SU-DHL-6 (cell line): ENCODE measurements at regions not wholly inside any gene's neighbourhood (a gene's known extent, or its start where the extent isn't known, plus 50 kb on each side); places are given as distances from the start of the nearest gene placed in this dataset.

Source experiments
- H2AFZ ChIP-seq: fragments of 200-600 bp; sonication (generic); 2 replicates; pipeline ENCODE4 v1.6.1; 2014; ENCODE audit warnings: low read depth, mild to moderate bottlenecking, moderate library complexity, mixed read lengths, antibody characterized with exemption, low read length; ENCODE audit not compliant: severe bottlenecking
- H3F3A ChIP-seq: fragments of 200-600 bp; shearing (Covaris generic); 2 replicates; pipeline ENCODE4 v1.6.0; 2016; ENCODE audit warnings: antibody characterized with exemption, mild to moderate bottlenecking; ENCODE audit not compliant: insufficient read depth
- H3K27ac ChIP-seq: fragments of 200-600 bp; sonication (generic); 2 replicates; pipeline ENCODE4 v1.5.1; 2016; ENCODE audit warnings: low read depth, mild to moderate bottlenecking, low read length, moderate library complexity, mixed read lengths
- H3K27me3 ChIP-seq: fragments of 200-600 bp; sonication (generic), shearing (Covaris generic); 2 replicates; pipeline ENCODE4 v1.6.0; 2014; ENCODE audit warnings: mild to moderate bottlenecking, low read length
- H3K36me3 ChIP-seq: fragments of 200-600 bp; sonication (generic); 2 replicates; pipeline ENCODE4 v1.6.1; 2014; ENCODE audit warnings: mild to moderate bottlenecking, low read length, mixed read lengths
- H3K4me2 ChIP-seq: fragments of 300-600, 200-600 bp; shearing (Covaris generic), sonication (generic); 2 replicates; pipeline ENCODE4 v1.6.0; 2014; ENCODE audit warnings: low read length, low read depth, mild to moderate bottlenecking; ENCODE audit not compliant: poor library complexity, severe bottlenecking
- H3K4me3 ChIP-seq: fragments of 200-600 bp; sonication (generic); 2 replicates; pipeline ENCODE4 v1.5.1; 2014; ENCODE audit warnings: antibody characterized with exemption, low read length, mild to moderate bottlenecking, mixed read lengths; ENCODE audit not compliant: insufficient read depth, poor library complexity, severe bottlenecking
- H3K79me2 ChIP-seq: fragments of 200-600 bp; sonication (generic); 2 replicates; pipeline ENCODE4 v1.6.1; 2014; ENCODE audit warnings: mild to moderate bottlenecking, low read length, moderate library complexity; ENCODE audit not compliant: insufficient read depth
- H3K9ac ChIP-seq: fragments of 200-600 bp; sonication (generic); 2 replicates; pipeline ENCODE4 v1.7.0; 2014; ENCODE audit warnings: mild to moderate bottlenecking, low read length
- H3K9me2 ChIP-seq: fragments of 200-600 bp; sonication (generic); replicated peaks from 2 replicates; pipeline ENCODE4 v1.6.1; 2014; ENCODE audit warnings: low read length; ENCODE audit not compliant: insufficient read depth
- H3K9me3 ChIP-seq: fragments of 200-600 bp; sonication (generic); 2 replicates; pipeline ENCODE4 v1.6.1; 2014; ENCODE audit warnings: low read length, mixed read lengths; ENCODE audit not compliant: insufficient read depth
- H4K20me1 ChIP-seq: fragments of 200-600 bp; sonication (generic); 2 replicates; pipeline ENCODE4 v1.6.1; 2014; ENCODE audit warnings: low read depth, mild to moderate bottlenecking, antibody characterized with exemption, low read length, moderate library complexity, mixed read lengths
- CTCF ChIP-seq: fragments of 200-600 bp; sonication (generic); IDR thresholded peaks from one replicate; pipeline ENCODE4 v1.5.1; 2017; ENCODE audit warnings: antibody characterized with exemption, mild to moderate bottlenecking, low read length, moderate library complexity; ENCODE audit not compliant: insufficient read depth, poor library complexity, severe bottlenecking
- EZH2phosphoT487 ChIP-seq: fragments of 200-600 bp; sonication (generic), shearing (Covaris generic); conservative IDR thresholded peaks from 2 replicates; pipeline ENCODE4 v1.6.1; 2018; ENCODE audit warnings: mild to moderate bottlenecking, antibody characterized with exemption, low read length, moderate library complexity, mixed read lengths

DNA sequence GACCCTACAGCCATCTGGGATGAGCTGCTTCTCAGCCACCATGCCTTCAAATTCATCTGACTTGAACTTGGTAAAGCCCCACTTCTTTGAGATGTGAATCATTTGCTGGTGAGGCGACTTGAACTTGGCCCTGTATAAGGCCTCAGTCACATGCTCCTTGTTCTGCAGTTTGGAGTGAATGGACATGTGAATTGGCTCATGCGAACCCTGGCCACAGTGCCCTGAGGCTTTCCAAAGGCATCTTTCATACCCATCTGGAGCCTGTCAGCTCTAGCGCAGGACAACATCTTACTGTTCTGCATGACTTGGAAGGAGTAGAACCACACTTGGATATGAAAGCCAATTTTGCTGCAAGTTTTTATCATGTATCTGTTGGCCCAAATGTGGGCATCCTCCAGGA, 244.0 kb upstream of the FAM83B start:
- Histone ChIP-seq H4K20me1 (no peaks in the 10 kb centered on the region), H3F3A (no peaks in the 10 kb centered on the region), H3K9me3 (no peaks in the 10 kb centered on the region), H3K9me2 (no peaks in the 10 kb centered on the region), H3K27me3 (no peaks in the 10 kb centered on the region), H3K27ac (no peak overlapping the region), H3K9ac (no peak overlapping the region), H3K79me2 (no peaks in the 10 kb centered on the region), H2AFZ (no peak overlapping the region), H3K4me2 (no peak overlapping the region), H3K36me3 (no peaks in the 10 kb centered on the region), H3K4me3 (no peak overlapping the region)
- TF ChIP-seq EZH2phosphoT487 (no peak), CTCF (no peak)

DNA sequence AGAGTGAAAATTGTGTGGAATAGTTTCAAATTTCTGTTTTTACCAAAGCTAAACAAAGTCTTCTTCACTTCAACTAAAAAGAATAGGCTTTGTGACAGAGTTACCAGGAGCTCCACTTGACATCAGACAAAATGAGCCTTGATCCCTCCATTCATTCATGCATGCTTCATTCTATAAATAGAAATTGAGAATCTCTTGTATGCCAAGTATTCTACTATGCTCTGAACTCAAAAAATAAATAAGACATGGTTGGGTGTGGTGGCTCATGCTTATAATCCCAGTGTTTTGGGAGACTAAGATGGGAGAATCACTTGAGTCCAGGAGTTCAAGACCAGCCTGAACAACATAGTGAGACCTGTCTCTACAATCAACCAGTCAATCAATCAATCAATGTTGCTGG, 236.6 kb upstream of the FAM83B start:
- Histone ChIP-seq H3K4me2 (no peak overlapping the region), H3K79me2 (no peaks in the 10 kb centered on the region), H3K9ac (no peak overlapping the region), H3K27ac (no peak overlapping the region), H3K27me3 (no peaks in the 10 kb centered on the region), H3K4me3 (no peak overlapping the region), H3K36me3 (no peaks in the 10 kb centered on the region), H4K20me1 (no peaks in the 10 kb centered on the region), H3K9me2 (no peaks in the 10 kb centered on the region), H3K9me3 (no peaks in the 10 kb centered on the region; the same call in 1 of the 2 replicates), H2AFZ (no peak overlapping the region), H3F3A (no peaks in the 10 kb centered on the region)
- no peak for TF ChIP-seq CTCF
- no peak for TF ChIP-seq EZH2phosphoT487

DNA sequence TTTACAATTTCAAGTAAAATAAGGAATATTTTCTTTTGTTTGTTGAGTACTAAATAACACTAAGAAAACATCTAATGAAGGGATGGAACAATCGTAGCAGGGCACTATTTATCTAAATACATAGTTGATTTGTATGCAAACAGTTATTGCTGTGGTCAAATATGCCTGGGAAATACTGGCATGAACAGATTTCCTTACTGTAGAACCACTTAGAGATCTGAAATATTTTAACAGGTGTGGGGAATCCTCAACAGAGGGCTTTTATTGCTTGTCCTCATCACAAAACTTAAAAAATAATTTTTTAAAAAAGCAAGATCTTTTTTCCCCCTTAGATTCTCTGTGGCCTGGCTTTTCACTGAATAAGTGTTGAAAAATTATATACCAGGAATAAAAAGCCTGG, 233.0 kb upstream of the FAM83B start:
- H3K9me3 ChIP-seq, result no peaks in the 10 kb centered on the region; the same call in 1 of the 2 replicates
- no peaks in the 10 kb centered on the region for H3K9me2 ChIP-seq

More for the DNA sequence above, 233.0 kb upstream of the FAM83B start:
- H3K79me2 ChIP-seq, result no peaks in the 10 kb centered on the region
- TF ChIP-seq CTCF, result no peak
- TF ChIP-seq EZH2phosphoT487, result no peak
- H2AFZ ChIP-seq, result no peak overlapping the region
- no peak overlapping the region for H3K9ac ChIP-seq
- no peaks in the 10 kb centered on the region for H3K27me3 ChIP-seq
- no peak overlapping the region for H3K27ac ChIP-seq
- H3K36me3 ChIP-seq, result no peaks in the 10 kb centered on the region
- H4K20me1 ChIP-seq, result no peaks in the 10 kb centered on the region
- H3F3A ChIP-seq, result no peaks in the 10 kb centered on the region
- H3K4me2 ChIP-seq, result no peak overlapping the region
- H3K4me3 ChIP-seq, result no peak overlapping the region
